Ecto neural progenitor cell (in vitro differentiated cells): ENCODE measurements at regions not wholly inside any gene's neighbourhood (a gene's known extent, or its start where the extent isn't known, plus 50 kb on each side); places are given as distances from the start of the nearest gene placed in this dataset.

Source experiments
- DNase-seq: peaks from one replicate; pipeline ENCODE4 v3.0.0-alpha.2; 2018; ENCODE audit warnings: low spot score

- no peak for DNase-seq
Measured at GRCh38 chr10:64079341-64079740, 558.1 kb downstream of the REEP3 start.

GRCh38 chr10:64080071-64080470 is 558.9 kb downstream of the REEP3 start:
- DNase-seq: no peak

GRCh38 chr10:64081947-64082482 is 560.8 kb downstream of the REEP3 start:
- no peak for DNase-seq

- DNase-seq: no peak
Measured at GRCh38 chr10:64086083-64086767, 565.0 kb downstream of the REEP3 start.

- DNase-seq: no peak
Measured at GRCh38 chr10:64089648-64090047, 568.4 kb downstream of the REEP3 start.

GRCh38 chr10:64090865-64091264 is 569.7 kb downstream of the REEP3 start:
- no peak for DNase-seq

GRCh38 chr10:64091897-64092296 is 570.7 kb downstream of the REEP3 start:
- no peak for DNase-seq

- no peak for DNase-seq
Measured at GRCh38 chr10:64093304-64093703, 572.1 kb downstream of the REEP3 start.

GRCh38 chr10:64093946-64094535 is 572.8 kb downstream of the REEP3 start:
- no peak for DNase-seq

GRCh38 chr10:64096941-64097340 is 575.7 kb downstream of the REEP3 start:
- DNase-seq: no peak

GRCh38 chr10:64097391-64098122 is 576.4 kb downstream of the REEP3 start:
- DNase-seq: no peak

GRCh38 chr10:64098994-64099393 is 577.8 kb downstream of the REEP3 start:
- no peak for DNase-seq

GRCh38 chr10:64101606-64102263 is 580.5 kb downstream of the REEP3 start:
- DNase-seq: no peak

GRCh38 chr10:64102264-64102633 is 581.0 kb downstream of the REEP3 start:
- DNase-seq: no peak

- no peak for DNase-seq
Measured at GRCh38 chr10:64102916-64103315, 581.7 kb downstream of the REEP3 start.

GRCh38 chr10:64103750-64104470 is 582.7 kb downstream of the REEP3 start:
- no peak for DNase-seq

- DNase-seq: no peak
Measured at GRCh38 chr10:64109926-64110495, 588.8 kb downstream of the REEP3 start.

GRCh38 chr10:64112701-64113355 is 591.6 kb downstream of the REEP3 start:
- no peak for DNase-seq

GRCh38 chr10:64113375-64113774 is 592.2 kb downstream of the REEP3 start:
- DNase-seq: no peak

- no peak for DNase-seq
Measured at GRCh38 chr10:64113792-64114191, 592.6 kb downstream of the REEP3 start.

- no peak for DNase-seq
Measured at GRCh38 chr10:64115471-64115870, 594.3 kb downstream of the REEP3 start.
